Panc1 (cell line): ENCODE measurements at regions not wholly inside any gene's neighbourhood (a gene's known extent, or its start where the extent isn't known, plus 50 kb on each side); places are given as distances from the start of the nearest gene placed in this dataset.

Experiments
- ATAC-seq: fragments of 200-7000 bp; cut with Tn5 transposase; 2 replicates; pipeline ENCODE4 v1.9.1; 2020; ENCODE audit warnings: mild to moderate bottlenecking, moderate library complexity
- BruUV-seq: library from RNA; stranded (reverse); fragments of 400-500 nt; replicated peaks from 2 replicates; lab custom pipeline; 2021; lab: Mats Ljungman, UMichigan
- CTCF ChIA-PET: fragments of 300-600 bp; sonication (Branson Sonifier 250); formaldehyde crosslinking; loops from one replicate; lab custom pipeline; 2022; ENCODE audit warnings: antibody characterized with exemption; lab: Charles Lee
- POLR2A ChIA-PET: fragments of 300-600 bp; sonication (Branson Sonifier 250); formaldehyde crosslinking; loops from one replicate; lab custom pipeline; 2022; ENCODE audit warnings: antibody characterized with exemption; lab: Charles Lee
- DNase-seq: peaks from one replicate; pipeline ENCODE4 v3.0.0-alpha.2; 2010; ENCODE audit warnings: low read depth, low spot score
- H3K27ac ChIP-seq: 2 replicates; pipeline ENCODE4 v1.5.1; 2011; ENCODE audit warnings: mild to moderate bottlenecking, low read length, inconsistent platforms
- H3K27me3 ChIP-seq: fragments of 200-500 bp; sonication (Bioruptor generic); 2 replicates; pipeline ENCODE4 v1.6.0; 2014; ENCODE audit warnings: low read length, inconsistent platforms; ENCODE audit not compliant: control insufficient read depth, insufficient read depth
- H3K36me3 ChIP-seq: fragments of 200-500 bp; sonication (Bioruptor generic); 2 replicates; pipeline ENCODE4 v1.5.1; 2014; ENCODE audit warnings: inconsistent platforms, mild to moderate bottlenecking, low read length, moderate library complexity; ENCODE audit not compliant: control insufficient read depth, insufficient read depth
- H3K4me1 ChIP-seq: 2 replicates; pipeline ENCODE4 v1.5.1; 2011; ENCODE audit warnings: inconsistent platforms, mild to moderate bottlenecking, low read length, moderate library complexity; ENCODE audit not compliant: control insufficient read depth, insufficient read depth
- H3K4me3 ChIP-seq, 2 experiments: 2 replicates each; pipeline ENCODE4 v1.5.1; 2011 to 2012; ENCODE audit warnings: low read depth in 2 of 2, low read length in 2 of 2, mild to moderate bottlenecking in 2 of 2, inconsistent platforms in 1 of 2, moderate library complexity in 1 of 2
- H3K9me3 ChIP-seq: fragments of 200-500 bp; sonication (Bioruptor generic); 2 replicates; pipeline ENCODE4 v1.5.1; 2014; ENCODE audit warnings: low read depth, mild to moderate bottlenecking, inconsistent platforms, low read length, moderate library complexity; ENCODE audit not compliant: control insufficient read depth, insufficient read depth
- POLR2AphosphoS5 ChIP-seq: IDR thresholded peaks from 2 replicates; pipeline ENCODE4 v1.6.1; 2012; ENCODE audit warnings: mild to moderate bottlenecking, low read depth, low read length, moderate library complexity
- REST ChIP-seq, 2 experiments: IDR thresholded peaks; 2 replicates each; pipeline ENCODE4 v1.6.1; 2011 to 2012; ENCODE audit warnings: low read depth in 2 of 2, control low read depth in 1 of 2, low read length in 1 of 2, mild to moderate bottlenecking in 1 of 2, moderate library complexity in 1 of 2; ENCODE audit not compliant: insufficient read depth in 1 of 2
- SIN3A ChIP-seq: IDR thresholded peaks from 2 replicates; pipeline ENCODE4 v1.6.1; 2012; ENCODE audit warnings: low read depth, mild to moderate bottlenecking, low read length, moderate library complexity, borderline replicate concordance; ENCODE audit not compliant: insufficient read depth
- TCF7L2 ChIP-seq: IDR thresholded peaks from 2 replicates; pipeline ENCODE4 v1.6.1; 2011; ENCODE audit warnings: mild to moderate bottlenecking, low read depth, low read length, inconsistent platforms
- in situ Hi-C: cut with HindIII; loops from 2 replicates; pipeline ENCODE4 v1.10.0; 2016; ENCODE audit warnings: low sequenced_read_pairs, low pct_unique_long_range_greater_than_20kb
- intact Hi-C: fragments of 100-400 bp; cut with micrococcal nuclease; formaldehyde crosslinking; loops from one replicate; pipeline ENCODE4 v1.10.0; 2022; ENCODE audit not compliant: unreplicated experiment
- TF ChIP-seq, protein P1 (sequence below): fragments of 450-650 bp; IDR thresholded peaks from 2 replicates; pipeline ENCODE4 v1.5.1; 2017; ENCODE audit warnings: mild to moderate bottlenecking

DNA sequence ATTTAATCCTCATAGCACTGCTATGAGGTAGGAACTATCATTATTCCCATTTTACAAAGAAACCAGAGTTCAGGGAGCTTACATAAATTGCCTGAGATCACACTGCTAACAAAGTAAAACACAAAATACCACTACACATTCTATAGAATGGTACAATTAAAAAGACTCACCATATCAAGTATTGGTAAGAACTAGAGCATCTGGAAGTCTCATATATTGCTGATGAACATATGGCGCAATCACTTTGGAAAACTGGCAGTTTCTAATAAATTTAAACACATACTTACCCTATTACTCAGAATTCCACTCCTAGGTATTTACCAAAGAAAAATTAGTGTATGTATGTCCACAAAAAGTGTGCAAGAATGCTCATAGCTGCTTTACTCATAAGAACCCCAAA lies 261.5 kb downstream of the RRAGC start:
- no peak overlapping the region for H3K27ac ChIP-seq
- in situ Hi-C loops = no loop called here
- ATAC-seq (no peak), DNase-seq (no peak)
- intact Hi-C loops = no loop called here
- CTCF ChIA-PET = no interaction called here
- no TSS peak for BruUV-seq
- peaks cover 11% of the 10 kb centered on the region for H3K27me3 ChIP-seq
- no peaks in the 10 kb centered on the region for H3K36me3 ChIP-seq
- no peaks in the 10 kb centered on the region for H3K4me1 ChIP-seq
- no peak overlapping the region for H3K4me3 ChIP-seq
- TF ChIP-seq POLR2AphosphoS5 = no peak
- no peak for TF ChIP-seq TCF7L2
- TF ChIP-seq, protein P1, sequence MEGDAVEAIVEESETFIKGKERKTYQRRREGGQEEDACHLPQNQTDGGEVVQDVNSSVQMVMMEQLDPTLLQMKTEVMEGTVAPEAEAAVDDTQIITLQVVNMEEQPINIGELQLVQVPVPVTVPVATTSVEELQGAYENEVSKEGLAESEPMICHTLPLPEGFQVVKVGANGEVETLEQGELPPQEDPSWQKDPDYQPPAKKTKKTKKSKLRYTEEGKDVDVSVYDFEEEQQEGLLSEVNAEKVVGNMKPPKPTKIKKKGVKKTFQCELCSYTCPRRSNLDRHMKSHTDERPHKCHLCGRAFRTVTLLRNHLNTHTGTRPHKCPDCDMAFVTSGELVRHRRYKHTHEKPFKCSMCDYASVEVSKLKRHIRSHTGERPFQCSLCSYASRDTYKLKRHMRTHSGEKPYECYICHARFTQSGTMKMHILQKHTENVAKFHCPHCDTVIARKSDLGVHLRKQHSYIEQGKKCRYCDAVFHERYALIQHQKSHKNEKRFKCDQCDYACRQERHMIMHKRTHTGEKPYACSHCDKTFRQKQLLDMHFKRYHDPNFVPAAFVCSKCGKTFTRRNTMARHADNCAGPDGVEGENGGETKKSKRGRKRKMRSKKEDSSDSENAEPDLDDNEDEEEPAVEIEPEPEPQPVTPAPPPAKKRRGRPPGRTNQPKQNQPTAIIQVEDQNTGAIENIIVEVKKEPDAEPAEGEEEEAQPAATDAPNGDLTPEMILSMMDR = no peak
- TF ChIP-seq REST (IDR thresholded peaks at IDR 0.05; ENCODE audit: insufficient read depth in 1 of 2, low read depth in 2 of 2, low read length in 1 of 2) = no peak
- no peak for TF ChIP-seq SIN3A
- POLR2A ChIA-PET = no interaction called here
- H3K9me3 ChIP-seq = no peaks in the 10 kb centered on the region

- in situ Hi-C loops = no loop called here
- POLR2A ChIA-PET = interaction anchor here (0.6 kb wide), 1 partner anchor 23 kb away, joined by 3 read pairs; no protein-coding TSS in a partner anchor
- DNase-seq (no peak), ATAC-seq (no peak)
- H3K4me1 ChIP-seq = no peaks in the 10 kb centered on the region
- H3K9me3 ChIP-seq = no peaks in the 10 kb centered on the region
- no peak overlapping the region for H3K27ac ChIP-seq
- H3K27me3 ChIP-seq = no peaks in the 10 kb centered on the region
- no peak for TF ChIP-seq SIN3A
- TF ChIP-seq, protein P1 = no peak
- TF ChIP-seq REST (IDR thresholded peaks at IDR 0.05; ENCODE audit: insufficient read depth in 1 of 2, low read depth in 2 of 2, low read length in 1 of 2) = no peak
- TF ChIP-seq POLR2AphosphoS5 = no peak
- no peak for TF ChIP-seq TCF7L2
- BruUV-seq = no TSS peak
- intact Hi-C loops = no loop called here
- CTCF ChIA-PET = interaction anchor here (0.6 kb wide), 1 partner anchor 887 kb away, joined by 4 read pairs; no protein-coding TSS in a partner anchor
- no peaks in the 10 kb centered on the region for H3K36me3 ChIP-seq
- no peak overlapping the region for H3K4me3 ChIP-seq
These were observed 270.5 kb downstream of the RRAGC start for GRCh38 chr1:38589036-38589435.
